ENCODE measurements at regions not wholly inside any gene's neighbourhood (a gene's known extent, or its start where the extent isn't known, plus 50 kb on each side); places are given as distances from the start of the nearest gene placed in this dataset.

DNA sequence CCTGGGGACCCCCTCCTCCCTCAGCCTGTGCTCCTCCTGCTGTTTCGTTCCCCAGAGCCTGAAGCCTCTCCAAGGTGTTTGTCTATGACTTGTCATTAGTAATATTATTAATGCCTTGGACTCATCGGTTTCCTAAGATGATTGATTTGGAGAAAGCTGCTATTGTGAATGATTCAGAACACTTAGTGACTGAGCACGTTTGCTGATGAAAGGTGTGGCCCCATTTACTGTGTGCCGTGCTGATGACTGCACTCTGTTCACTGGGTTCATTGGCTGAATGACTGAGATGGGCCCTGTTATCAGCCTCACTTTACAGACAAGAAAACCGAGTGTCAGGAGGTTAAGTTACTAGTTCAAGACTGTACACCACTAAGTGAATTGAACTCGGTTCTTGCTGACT is 111.4 kb downstream of the SPP2 start:
- Histone ChIP-seq H3K27ac (ENCODE audit: low read length) (no peak overlapping the region), H4K20me1 (ENCODE audit: insufficient read depth) (no peaks in the 10 kb centered on the region), H3K79me2 (replicated peaks; ENCODE audit: insufficient read depth, low read length) (no peaks in the 10 kb centered on the region), H3K36me3 (ENCODE audit: insufficient read depth, low read length) (no peaks in the 10 kb centered on the region), H3K9ac (ENCODE audit: low read length) (no peak overlapping the region), H2AFZ (ENCODE audit: low read depth, low read length) (no peak overlapping the region), H3F3A (ENCODE audit: insufficient read depth, low read length, poor library complexity, severe bottlenecking) (no peaks in the 10 kb centered on the region), H3K9me3 (ENCODE audit: low read length) (no peaks in the 10 kb centered on the region), H3K4me3 (ENCODE audit: low read length) (no peak overlapping the region), H3K27me3 (ENCODE audit: insufficient read depth, low read depth, low read length) (no peaks in the 10 kb centered on the region), H3K4me2 (ENCODE audit: low read length) (no peak overlapping the region), H3K9me2 (ENCODE audit: insufficient read depth, low read length) (no peaks in the 10 kb centered on the region)
- TF ChIP-seq POLR2AphosphoS5 (IDR thresholded peaks at IDR 0.05) (no peak), EZH2 (IDR thresholded peaks at IDR 0.05; ENCODE audit: borderline replicate concordance, insufficient read depth, low read length, poor library complexity, severe bottlenecking) (no peak), SMC3 (conservative IDR thresholded peaks at IDR 0.05; ENCODE audit: poor library complexity) (no peak), TAF1 (IDR thresholded peaks at IDR 0.05; ENCODE audit: low read depth) (no peak), RAD21 (conservative IDR thresholded peaks at IDR 0.05) (no peak)
- TF ChIP-seq, protein P1, sequence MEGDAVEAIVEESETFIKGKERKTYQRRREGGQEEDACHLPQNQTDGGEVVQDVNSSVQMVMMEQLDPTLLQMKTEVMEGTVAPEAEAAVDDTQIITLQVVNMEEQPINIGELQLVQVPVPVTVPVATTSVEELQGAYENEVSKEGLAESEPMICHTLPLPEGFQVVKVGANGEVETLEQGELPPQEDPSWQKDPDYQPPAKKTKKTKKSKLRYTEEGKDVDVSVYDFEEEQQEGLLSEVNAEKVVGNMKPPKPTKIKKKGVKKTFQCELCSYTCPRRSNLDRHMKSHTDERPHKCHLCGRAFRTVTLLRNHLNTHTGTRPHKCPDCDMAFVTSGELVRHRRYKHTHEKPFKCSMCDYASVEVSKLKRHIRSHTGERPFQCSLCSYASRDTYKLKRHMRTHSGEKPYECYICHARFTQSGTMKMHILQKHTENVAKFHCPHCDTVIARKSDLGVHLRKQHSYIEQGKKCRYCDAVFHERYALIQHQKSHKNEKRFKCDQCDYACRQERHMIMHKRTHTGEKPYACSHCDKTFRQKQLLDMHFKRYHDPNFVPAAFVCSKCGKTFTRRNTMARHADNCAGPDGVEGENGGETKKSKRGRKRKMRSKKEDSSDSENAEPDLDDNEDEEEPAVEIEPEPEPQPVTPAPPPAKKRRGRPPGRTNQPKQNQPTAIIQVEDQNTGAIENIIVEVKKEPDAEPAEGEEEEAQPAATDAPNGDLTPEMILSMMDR (IDR thresholded peaks at IDR 0.05; ENCODE audit: poor library complexity, severe bottlenecking): no peak

DNA sequence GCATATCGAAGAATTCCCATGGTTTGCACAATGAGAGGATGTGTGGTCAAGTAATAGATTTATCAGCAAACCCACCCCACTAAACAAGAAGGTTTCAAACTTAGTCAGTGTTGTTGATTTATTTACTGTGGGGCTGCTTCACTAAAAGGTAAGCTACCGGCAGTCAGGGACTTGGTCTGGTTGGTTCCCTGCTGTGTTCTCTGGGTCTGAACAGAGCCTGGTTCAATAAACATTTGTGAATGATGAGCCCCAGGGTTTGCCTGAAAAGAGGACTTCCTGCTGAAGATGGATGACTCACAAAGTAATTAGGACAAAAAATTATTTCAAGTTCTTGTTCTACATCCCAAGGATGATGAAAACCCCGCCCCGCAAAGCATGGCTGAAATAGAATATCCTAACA is 108.3 kb downstream of the SPP2 start:
- H3K36me3 ChIP-seq (ENCODE audit: insufficient read depth, low read length): no peaks in the 10 kb centered on the region
- H4K20me1 ChIP-seq (ENCODE audit: insufficient read depth): no peaks in the 10 kb centered on the region
- no peaks in the 10 kb centered on the region for H3K79me2 ChIP-seq (replicated peaks; ENCODE audit: insufficient read depth, low read length)
- no peaks in the 10 kb centered on the region for H3K9me3 ChIP-seq (ENCODE audit: low read length)
- H3K9ac ChIP-seq (ENCODE audit: low read length): no peak overlapping the region
- H3K9me2 ChIP-seq (ENCODE audit: insufficient read depth, low read length): no peaks in the 10 kb centered on the region
- no peaks in the 10 kb centered on the region for H3F3A ChIP-seq (ENCODE audit: insufficient read depth, low read length, poor library complexity, severe bottlenecking)
- no peaks in the 10 kb centered on the region for H3K27me3 ChIP-seq (ENCODE audit: insufficient read depth, low read depth, low read length)
- no peak overlapping the region for H3K27ac ChIP-seq (ENCODE audit: low read length)
- no peak overlapping the region for H3K4me3 ChIP-seq (ENCODE audit: low read length)
- H2AFZ ChIP-seq (ENCODE audit: low read depth, low read length): no peak overlapping the region
- H3K4me2 ChIP-seq (ENCODE audit: low read length): no peak overlapping the region
- no peak for TF ChIP-seq SMC3 (conservative IDR thresholded peaks at IDR 0.05; ENCODE audit: poor library complexity)
- TF ChIP-seq TAF1 (IDR thresholded peaks at IDR 0.05; ENCODE audit: low read depth): no peak
- no peak for TF ChIP-seq POLR2AphosphoS5 (IDR thresholded peaks at IDR 0.05)
- TF ChIP-seq EP300 (conservative IDR thresholded peaks at IDR 0.05; ENCODE audit: poor library complexity, severe bottlenecking): no peak
- TF ChIP-seq, protein P2, sequence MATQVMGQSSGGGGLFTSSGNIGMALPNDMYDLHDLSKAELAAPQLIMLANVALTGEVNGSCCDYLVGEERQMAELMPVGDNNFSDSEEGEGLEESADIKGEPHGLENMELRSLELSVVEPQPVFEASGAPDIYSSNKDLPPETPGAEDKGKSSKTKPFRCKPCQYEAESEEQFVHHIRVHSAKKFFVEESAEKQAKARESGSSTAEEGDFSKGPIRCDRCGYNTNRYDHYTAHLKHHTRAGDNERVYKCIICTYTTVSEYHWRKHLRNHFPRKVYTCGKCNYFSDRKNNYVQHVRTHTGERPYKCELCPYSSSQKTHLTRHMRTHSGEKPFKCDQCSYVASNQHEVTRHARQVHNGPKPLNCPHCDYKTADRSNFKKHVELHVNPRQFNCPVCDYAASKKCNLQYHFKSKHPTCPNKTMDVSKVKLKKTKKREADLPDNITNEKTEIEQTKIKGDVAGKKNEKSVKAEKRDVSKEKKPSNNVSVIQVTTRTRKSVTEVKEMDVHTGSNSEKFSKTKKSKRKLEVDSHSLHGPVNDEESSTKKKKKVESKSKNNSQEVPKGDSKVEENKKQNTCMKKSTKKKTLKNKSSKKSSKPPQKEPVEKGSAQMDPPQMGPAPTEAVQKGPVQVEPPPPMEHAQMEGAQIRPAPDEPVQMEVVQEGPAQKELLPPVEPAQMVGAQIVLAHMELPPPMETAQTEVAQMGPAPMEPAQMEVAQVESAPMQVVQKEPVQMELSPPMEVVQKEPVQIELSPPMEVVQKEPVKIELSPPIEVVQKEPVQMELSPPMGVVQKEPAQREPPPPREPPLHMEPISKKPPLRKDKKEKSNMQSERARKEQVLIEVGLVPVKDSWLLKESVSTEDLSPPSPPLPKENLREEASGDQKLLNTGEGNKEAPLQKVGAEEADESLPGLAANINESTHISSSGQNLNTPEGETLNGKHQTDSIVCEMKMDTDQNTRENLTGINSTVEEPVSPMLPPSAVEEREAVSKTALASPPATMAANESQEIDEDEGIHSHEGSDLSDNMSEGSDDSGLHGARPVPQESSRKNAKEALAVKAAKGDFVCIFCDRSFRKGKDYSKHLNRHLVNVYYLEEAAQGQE (IDR thresholded peaks at IDR 0.05; ENCODE audit: borderline replicate concordance): no peak
- TF ChIP-seq RAD21 (conservative IDR thresholded peaks at IDR 0.05): no peak
- no peak for TF ChIP-seq EZH2 (IDR thresholded peaks at IDR 0.05; ENCODE audit: borderline replicate concordance, insufficient read depth, low read length, poor library complexity, severe bottlenecking)
- TF ChIP-seq, protein P1 (IDR thresholded peaks at IDR 0.05; ENCODE audit: poor library complexity, severe bottlenecking): no peak
- TF ChIP-seq MXI1 (conservative IDR thresholded peaks at IDR 0.05; ENCODE audit: poor library complexity, severe bottlenecking): no peak
